B cell (primary cell): ENCODE measurements at regions not wholly inside any gene's neighbourhood (a gene's known extent, or its start where the extent isn't known, plus 50 kb on each side); places are given as distances from the start of the nearest gene placed in this dataset.

Experiments
- ATAC-seq: fragments of 200-7000 bp; cut with Tn5 transposase; one replicate; pipeline ENCODE4 v1.10.0; 2021; ENCODE audit warnings: low read depth, mild to moderate bottlenecking, moderate number of reproducible peaks, moderate library complexity
- CTCF ChIA-PET: fragments of 350-600 bp; sonication (Branson Sonifier 250); formaldehyde crosslinking; loops from one replicate; lab custom pipeline; 2021; ENCODE audit warnings: antibody characterized with exemption, inconsistent platforms; lab: Charles Lee
- POLR2A ChIA-PET: fragments of 350-600 bp; sonication (Branson Sonifier 250); formaldehyde crosslinking; loops from one replicate; lab custom pipeline; 2021; ENCODE audit warnings: antibody characterized with exemption; lab: Charles Lee
- DNase-seq: peaks from one replicate; pipeline ENCODE4 v3.0.0; 2013
- H2AFZ ChIP-seq: 2 replicates; pipeline ENCODE4 v1.6.1; 2012; ENCODE audit warnings: mild to moderate bottlenecking, low read depth, low read length; ENCODE audit not compliant: insufficient read depth, poor library complexity, severe bottlenecking
- H3K27ac ChIP-seq, 2 donors: 1 replicate in 1 of 2; 2 replicates in 1 of 2; pipeline ENCODE4 v1.5.1; 2012 to 2013; ENCODE audit warnings: low read length in 2 of 2, mild to moderate bottlenecking in 2 of 2, moderate library complexity in 1 of 2
- H3K27me3 ChIP-seq, 4 experiments: fragments of 200-600 bp in 1 of 4; sonication (generic) in 1 of 4; replicated peaks in 1 of 4; 1 replicate in 2 of 4; 2 replicates in 2 of 4; pipeline versions ENCODE4 v1.6.1 to v1.7.0; 2013 to 2016; ENCODE audit warnings: low read length in 3 of 4, mild to moderate bottlenecking in 2 of 4, mixed read lengths in 1 of 4, moderate library complexity in 1 of 4; ENCODE audit not compliant: insufficient read depth in 4 of 4, control insufficient read depth in 3 of 4; ENCODE audit errors: control extremely low read depth in 1 of 4
- H3K36me3 ChIP-seq, 2 experiments: replicated peaks in 1 of 2; 1 replicate in 1 of 2; 2 replicates in 1 of 2; pipeline versions ENCODE4 v1.6.1 to v1.7.1; 2013; ENCODE audit warnings: low read length in 1 of 2; ENCODE audit not compliant: insufficient read depth in 2 of 2, control insufficient read depth in 1 of 2; ENCODE audit errors: control extremely low read depth in 1 of 2, extremely low read depth in 1 of 2
- H3K4me1 ChIP-seq, 2 donors: fragments of 200-600 bp in 1 of 2; sonication (generic) in 1 of 2; 1 replicate in 1 of 2; 2 replicates in 1 of 2; pipeline versions ENCODE4 v1.5.1 to v1.6.1; 2013 to 2017; ENCODE audit warnings: low read length in 2 of 2; ENCODE audit not compliant: control insufficient read depth in 2 of 2, insufficient read depth in 2 of 2
- H3K4me2 ChIP-seq: replicated peaks from 2 replicates; pipeline ENCODE3; 2012; ENCODE audit warnings: mild to moderate bottlenecking, low read depth, low read length; ENCODE audit not compliant: poor library complexity, severe bottlenecking
- H3K4me3 ChIP-seq, 5 experiments: fragments of 200-600 bp in 1 of 5; sonication (generic) in 1 of 5; 1 replicate in 3 of 5; 2 replicates in 2 of 5; pipeline versions ENCODE4 v1.5.1 to v1.7.0; 2011 to 2016; ENCODE audit warnings: low read length in 4 of 5, mild to moderate bottlenecking in 4 of 5, low read depth in 2 of 5, control low read depth in 1 of 5, moderate library complexity in 1 of 5; ENCODE audit not compliant: insufficient read depth in 1 of 5; ENCODE audit errors: control extremely low read depth in 1 of 5, extremely low read depth in 1 of 5
- H3K79me2 ChIP-seq: fragments of 200-600 bp; sonication (generic); one replicate; pipeline ENCODE4 v1.6.0; 2016; ENCODE audit warnings: low read length; ENCODE audit not compliant: control insufficient read depth, insufficient read depth
- H3K9ac ChIP-seq: fragments of 200-600 bp; sonication (generic); 2 replicates; pipeline ENCODE4 v1.6.1; 2017; ENCODE audit warnings: mild to moderate bottlenecking, low read length, moderate library complexity
- H3K9me3 ChIP-seq, 3 donors: one replicate each; pipeline versions ENCODE4 v1.6.1 to v1.7.1; 2013; ENCODE audit warnings: low read length in 2 of 3; ENCODE audit not compliant: control insufficient read depth in 2 of 3, insufficient read depth in 1 of 3; ENCODE audit errors: control extremely low read depth in 1 of 3
- H4K20me1 ChIP-seq: 2 replicates; pipeline ENCODE4 v1.6.0; 2012; ENCODE audit warnings: mild to moderate bottlenecking, low read length; ENCODE audit not compliant: insufficient read depth, control insufficient read depth, poor library complexity, severe bottlenecking
- H3K27ac Mint-ChIP-seq: one replicate; pipeline ENCODE4 v1.8.0; 2021; ENCODE audit warnings: mixed read lengths
- H3K27me3 Mint-ChIP-seq: one replicate; pipeline ENCODE4 v1.8.0; 2021; ENCODE audit warnings: mixed read lengths
- H3K4me1 Mint-ChIP-seq: one replicate; pipeline ENCODE4 v1.8.0; 2021; ENCODE audit warnings: mixed read lengths
- H3K4me3 Mint-ChIP-seq: one replicate; pipeline ENCODE4 v1.8.0; 2021; ENCODE audit warnings: mixed read lengths
- H3K9me3 Mint-ChIP-seq: one replicate; pipeline ENCODE4 v1.8.0; 2022; ENCODE audit warnings: mixed read lengths; ENCODE audit not compliant: insufficient read depth
- EZH2 ChIP-seq: IDR thresholded peaks from 2 replicates; pipeline ENCODE4 v1.6.1; 2012; ENCODE audit warnings: borderline replicate concordance, low read depth, mild to moderate bottlenecking, moderate library complexity, low read length; ENCODE audit not compliant: insufficient read depth, poor library complexity, severe bottlenecking
- WGBS: methylation state at CpG from one replicate; pipeline ENCODE4 v1.1.5; 2013; ENCODE audit warnings: missing lambda C conversion rate; ENCODE audit not compliant: insufficient coverage; 5-methylcytosine and 5-hydroxymethylcytosine counted together
- intact Hi-C: fragments of 100-400 bp; cut with micrococcal nuclease; formaldehyde crosslinking; loops from one replicate; pipeline ENCODE4 v1.10.0; 2022
- TF ChIP-seq, protein P1 (sequence below): fragments of 200-600 bp; IDR thresholded peaks from one replicate; pipeline ENCODE4 v1.8.0; 2022; ENCODE audit warnings: antibody characterized with exemption, mild to moderate bottlenecking

DNA sequence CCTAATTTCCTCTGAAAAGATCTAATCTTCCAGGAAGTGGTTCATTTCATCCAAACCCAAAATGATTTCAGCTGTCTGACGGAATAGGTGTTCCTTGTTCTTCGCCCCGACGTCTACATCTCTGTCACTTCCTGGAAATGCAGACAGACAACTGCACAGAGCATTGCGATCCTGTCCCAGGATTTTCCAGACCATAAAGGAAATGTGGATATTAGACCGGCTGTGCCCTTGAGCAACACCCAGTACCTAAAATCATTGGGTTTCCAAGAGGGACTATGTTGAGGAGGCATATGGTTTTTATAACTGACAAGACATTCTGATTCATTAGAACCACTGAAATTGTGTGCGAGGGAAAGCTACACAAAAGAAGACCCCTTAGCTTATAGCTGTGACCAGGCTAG lies 74.2 kb downstream of the MSX2 start:
- Mint-ChIP-seq H3K27me3 (peaks cover 26% of the 10 kb centered on the region), H3K27ac (no peak overlapping the region), H3K4me3 (no peak overlapping the region), H3K4me1 (no peaks in the 10 kb centered on the region), H3K9me3 (no peaks in the 10 kb centered on the region)
- Histone ChIP-seq H3K36me3 (no peaks in the 10 kb centered on the region), H3K27me3 (peaks cover 0 to 6% (median 4%) of the 10 kb centered on the region in 4 experiments), H3K79me2 (no peaks in the 10 kb centered on the region), H3K27ac (no peak overlapping the region), H3K4me1 (no peaks in the 10 kb centered on the region), H4K20me1 (no peaks in the 10 kb centered on the region), H3K4me2 (no peak overlapping the region), H3K9ac (no peak overlapping the region), H2AFZ (no peak overlapping the region), H3K4me3 (no peak overlapping the region), H3K9me3 (peaks cover 0 to 6% (median 0%) of the 10 kb centered on the region in 3 donors)
- ATAC-seq (no peak), DNase-seq (no peak)
- no peak for TF ChIP-seq EZH2
- TF ChIP-seq, protein P1, sequence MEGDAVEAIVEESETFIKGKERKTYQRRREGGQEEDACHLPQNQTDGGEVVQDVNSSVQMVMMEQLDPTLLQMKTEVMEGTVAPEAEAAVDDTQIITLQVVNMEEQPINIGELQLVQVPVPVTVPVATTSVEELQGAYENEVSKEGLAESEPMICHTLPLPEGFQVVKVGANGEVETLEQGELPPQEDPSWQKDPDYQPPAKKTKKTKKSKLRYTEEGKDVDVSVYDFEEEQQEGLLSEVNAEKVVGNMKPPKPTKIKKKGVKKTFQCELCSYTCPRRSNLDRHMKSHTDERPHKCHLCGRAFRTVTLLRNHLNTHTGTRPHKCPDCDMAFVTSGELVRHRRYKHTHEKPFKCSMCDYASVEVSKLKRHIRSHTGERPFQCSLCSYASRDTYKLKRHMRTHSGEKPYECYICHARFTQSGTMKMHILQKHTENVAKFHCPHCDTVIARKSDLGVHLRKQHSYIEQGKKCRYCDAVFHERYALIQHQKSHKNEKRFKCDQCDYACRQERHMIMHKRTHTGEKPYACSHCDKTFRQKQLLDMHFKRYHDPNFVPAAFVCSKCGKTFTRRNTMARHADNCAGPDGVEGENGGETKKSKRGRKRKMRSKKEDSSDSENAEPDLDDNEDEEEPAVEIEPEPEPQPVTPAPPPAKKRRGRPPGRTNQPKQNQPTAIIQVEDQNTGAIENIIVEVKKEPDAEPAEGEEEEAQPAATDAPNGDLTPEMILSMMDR = no peak
- CTCF ChIA-PET = no interaction called here
- 33% methylated on average over 5 of the region's 7 CpGs for WGBS
- intact Hi-C loops = no loop called here
- POLR2A ChIA-PET = no interaction called here

DNA sequence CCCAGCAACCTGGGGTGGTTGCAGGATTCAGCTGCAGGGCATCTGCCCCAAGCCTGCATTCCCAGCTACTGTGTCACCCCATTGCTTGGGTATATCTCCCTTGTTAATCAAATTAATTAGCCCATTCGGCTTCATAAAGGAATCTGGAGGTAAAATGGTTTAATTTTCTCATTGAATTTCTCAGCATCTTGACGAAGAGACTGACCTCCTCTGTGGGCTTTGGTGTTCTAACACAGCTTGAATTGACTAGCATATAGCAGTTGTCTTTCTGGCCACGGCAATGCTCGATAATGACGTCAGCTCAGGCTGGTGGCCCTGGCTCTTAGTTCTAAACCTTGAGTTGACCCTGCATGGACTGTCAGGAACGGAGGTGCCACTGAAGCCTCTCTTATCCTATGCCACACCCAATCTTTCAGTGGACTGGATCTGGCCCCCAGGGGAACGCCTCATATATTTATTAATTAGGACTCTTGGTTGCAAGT lies 72.4 kb downstream of the MSX2 start:
- no peak for ATAC-seq
- Histone ChIP-seq H3K4me2 (no peak overlapping the region), H3K9me3 (peaks cover 0 to 9% (median 0%) of the 10 kb centered on the region in 3 donors), H3K79me2 (no peaks in the 10 kb centered on the region), H3K4me1 (no peaks in the 10 kb centered on the region), H3K4me3 (no peak overlapping the region), H3K27me3 (peaks cover 0 to 12% (median 4%) of the 10 kb centered on the region in 4 experiments), H3K9ac (no peak overlapping the region), H4K20me1 (no peaks in the 10 kb centered on the region), H3K27ac (no peak overlapping the region), H2AFZ (no peak overlapping the region), H3K36me3 (no peaks in the 10 kb centered on the region)
- no peak overlapping the region for H3K4me3 Mint-ChIP-seq
- H3K27ac Mint-ChIP-seq = no peak overlapping the region
- intact Hi-C loops = no loop called here
- no peak for DNase-seq
- H3K27me3 Mint-ChIP-seq = peaks cover 40% of the 10 kb centered on the region
- no peaks in the 10 kb centered on the region for H3K4me1 Mint-ChIP-seq
- no peaks in the 10 kb centered on the region for H3K9me3 Mint-ChIP-seq
- ChIA-PET POLR2A (no interaction called here), CTCF (interaction anchor here (0.6 kb wide), 1 partner anchor 212 kb away, joined by 3 read pairs; no protein-coding TSS in a partner anchor)
- WGBS = 89% methylated on average over 4 of the region's 7 CpGs
- no peak for TF ChIP-seq EZH2
- TF ChIP-seq, protein P1 = no peak
